ENCODE measurements at regions not wholly inside any gene's neighbourhood (a gene's known extent, or its start where the extent isn't known, plus 50 kb on each side); places are given as distances from the start of the nearest gene placed in this dataset.
A peak's percentile ranks its signal among the peaks of the same experiment; 100 is the strongest.

GRCh38 chr4:32488690-32489089 lies 1768.5 kb downstream of the PCDH7 start:
- no peaks in the 10 kb centered on the region for H3K4me1 Mint-ChIP-seq (ENCODE audit: insufficient read depth, unreplicated experiment)
- no peak overlapping the region for H3K4me3 Mint-ChIP-seq (ENCODE audit: unreplicated experiment)
- H3K27me3 Mint-ChIP-seq (ENCODE audit: insufficient read depth, unreplicated experiment): no peaks in the 10 kb centered on the region
- peak; percentile 47 for DNase-seq (ENCODE audit: unreplicated experiment)
- H3K27ac Mint-ChIP-seq (ENCODE audit: low read depth, unreplicated experiment): no peak overlapping the region
- intact Hi-C loops (cut with micrococcal nuclease): no loop called here
- TF ChIP-seq CTCF (IDR thresholded peaks at IDR 0.05; ENCODE audit: unreplicated experiment): no peak
- CTCF ChIA-PET: interaction anchor here (0.6 kb wide), 1 partner anchor 9 kb away, joined by 3 read pairs; no protein-coding TSS in a partner anchor
- no peaks in the 10 kb centered on the region for H3K36me3 Mint-ChIP-seq (ENCODE audit: insufficient read depth, unreplicated experiment)
- POLR2A ChIA-PET: interaction anchor here (1.3 kb wide), 1 partner anchor 33 kb away, joined by 4 read pairs; no protein-coding TSS in a partner anchor
- BruUV-seq (replicated peaks): no TSS peak
- H3K9me3 Mint-ChIP-seq (ENCODE audit: unreplicated experiment): no peaks in the 10 kb centered on the region

- intact Hi-C loops (cut with micrococcal nuclease): no loop called here
- peak; percentile 82 for DNase-seq (ENCODE audit: unreplicated experiment)
- Mint-ChIP-seq H3K27me3 (ENCODE audit: insufficient read depth, unreplicated experiment) (no peaks in the 10 kb centered on the region), H3K4me1 (ENCODE audit: insufficient read depth, unreplicated experiment) (peaks cover 13% of the 10 kb centered on the region), H3K36me3 (ENCODE audit: insufficient read depth, unreplicated experiment) (no peaks in the 10 kb centered on the region), H3K9me3 (ENCODE audit: unreplicated experiment) (no peaks in the 10 kb centered on the region), H3K4me3 (ENCODE audit: unreplicated experiment) (peak overlapping the region; percentile 17), H3K27ac (ENCODE audit: low read depth, unreplicated experiment) (peak overlapping the region; percentile 90)
- TF ChIP-seq CTCF (IDR thresholded peaks at IDR 0.05; ENCODE audit: unreplicated experiment): no peak
- BruUV-seq (replicated peaks): no TSS peak
- POLR2A ChIA-PET: interaction anchor here (1.1 kb wide), 1 partner anchor 105 kb away, joined by 3 read pairs; no protein-coding TSS in a partner anchor
- CTCF ChIA-PET: interaction anchor here (0.8 kb wide), 1 partner anchor 60 kb away, joined by 3 read pairs; no protein-coding TSS in a partner anchor
These were observed 1779.0 kb downstream of the PCDH7 start for GRCh38 chr4:32499171-32499570.

DNA sequence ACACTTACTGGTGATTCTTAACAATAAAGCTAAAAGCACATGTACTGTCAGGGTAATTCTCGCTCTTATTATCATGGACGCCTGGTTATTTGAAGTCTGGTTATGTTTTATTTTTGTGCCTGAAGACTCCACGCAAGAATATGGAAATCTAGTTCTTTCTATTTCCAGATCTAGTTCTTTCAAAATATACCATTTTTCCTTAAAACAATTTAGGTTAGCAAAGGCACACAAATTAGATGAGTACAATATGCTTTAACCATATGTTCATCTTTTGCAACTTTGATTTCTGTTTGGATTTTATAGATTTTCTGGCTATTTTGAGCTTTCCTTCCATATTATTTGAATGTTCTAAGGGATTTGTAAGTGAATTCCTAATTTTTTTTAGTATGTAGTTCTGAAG lies 1783.1 kb downstream of the PCDH7 start:
- DNase-seq (ENCODE audit: unreplicated experiment): no peak
- Mint-ChIP-seq H3K4me3 (ENCODE audit: unreplicated experiment) (no peak overlapping the region), H3K9me3 (ENCODE audit: unreplicated experiment) (no peaks in the 10 kb centered on the region), H3K36me3 (ENCODE audit: insufficient read depth, unreplicated experiment) (no peaks in the 10 kb centered on the region), H3K27me3 (ENCODE audit: insufficient read depth, unreplicated experiment) (no peaks in the 10 kb centered on the region), H3K4me1 (ENCODE audit: insufficient read depth, unreplicated experiment) (peaks cover 13% of the 10 kb centered on the region), H3K27ac (ENCODE audit: low read depth, unreplicated experiment) (no peak overlapping the region)
- ChIA-PET CTCF (interaction anchor here (0.6 kb wide), 2 partner anchors 110 to 1463 kb away, joined by 3 read pairs; no protein-coding TSS in a partner anchor), POLR2A (no interaction called here)
- TF ChIP-seq CTCF (IDR thresholded peaks at IDR 0.05; ENCODE audit: unreplicated experiment): no peak
- BruUV-seq (replicated peaks): no TSS peak
- intact Hi-C loops (cut with micrococcal nuclease): no loop called here

DNA sequence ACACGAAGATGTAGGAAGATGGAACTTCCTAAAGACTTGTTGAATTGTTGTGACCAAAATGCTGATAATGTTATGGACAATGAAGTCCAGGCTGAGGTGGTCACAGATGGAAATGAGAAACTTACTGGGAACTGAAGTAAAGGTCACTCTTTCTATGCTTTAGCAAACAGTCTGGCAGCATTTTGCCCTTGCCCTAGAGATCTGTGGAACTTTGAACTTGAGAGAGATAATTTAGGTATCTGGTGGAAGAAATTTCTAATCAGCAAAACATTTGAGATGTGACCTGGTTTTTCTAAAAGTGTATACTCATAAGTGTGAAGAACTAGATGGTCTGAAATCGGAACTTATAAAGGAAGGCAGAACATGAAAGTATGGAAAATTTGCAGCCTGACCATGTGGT lies 1785.9 kb downstream of the PCDH7 start:
- Mint-ChIP-seq H3K9me3 (ENCODE audit: unreplicated experiment) (no peaks in the 10 kb centered on the region), H3K4me1 (ENCODE audit: insufficient read depth, unreplicated experiment) (no peaks in the 10 kb centered on the region), H3K4me3 (ENCODE audit: unreplicated experiment) (no peak overlapping the region), H3K27me3 (ENCODE audit: insufficient read depth, unreplicated experiment) (no peaks in the 10 kb centered on the region), H3K36me3 (ENCODE audit: insufficient read depth, unreplicated experiment) (no peaks in the 10 kb centered on the region), H3K27ac (ENCODE audit: low read depth, unreplicated experiment) (no peak overlapping the region)
- ChIA-PET POLR2A (no interaction called here), CTCF (no interaction called here)
- BruUV-seq (replicated peaks): no TSS peak
- intact Hi-C loops (cut with micrococcal nuclease): no loop called here
- TF ChIP-seq CTCF (IDR thresholded peaks at IDR 0.05; ENCODE audit: unreplicated experiment): no peak
- DNase-seq (ENCODE audit: unreplicated experiment): no peak

Measured in MCF 10A (cell line).